ENCODE measurements at regions not wholly inside any gene's neighbourhood (a gene's known extent, or its start where the extent isn't known, plus 50 kb on each side); places are given as distances from the start of the nearest gene placed in this dataset.

- H3K4me3 ChIP-seq, result no peak overlapping the region
- peak overlapping the region in 2 of 4 donors; percentile 43 to 57 for H3K27ac ChIP-seq
- TF ChIP-seq POLR2AphosphoS5 (IDR thresholded peaks at IDR 0.05) (no peak), EP300 (IDR thresholded peaks at IDR 0.05) (no peak), CTCF (IDR thresholded peaks at IDR 0.05) (no peak), POLR2A (IDR thresholded peaks at IDR 0.05) (no peak)
- intact Hi-C loops (cut with DNase I), result loop anchor here (10.0 kb wide), 1 partner anchor 365 kb away; no protein-coding TSS in a partner anchor
- WGBS, 2 donors, result 90 to 93% methylated on average over 4 of the region's 4 CpGs
- H3K4me1 ChIP-seq, result peaks cover 0 to 20% (median 11%) of the 10 kb centered on the region in 4 donors
- DNase-seq, result no peak
- no peaks in the 10 kb centered on the region for H3K27me3 ChIP-seq
- no peaks in the 10 kb centered on the region for H3K36me3 ChIP-seq
- H3K9me3 ChIP-seq, result no peaks in the 10 kb centered on the region
These were observed 465.0 kb upstream of the KLF6 start for GRCh38 chr10:4249841-4250586.

GRCh38 chr10:4247379-4247778 lies 462.4 kb upstream of the KLF6 start:
- Histone ChIP-seq H3K27ac (peak overlapping the region; percentile 47 to 88 (median 68)), H3K9me3 (no peaks in the 10 kb centered on the region), H3K4me3 (no peak overlapping the region), H3K27me3 (no peaks in the 10 kb centered on the region), H3K36me3 (no peaks in the 10 kb centered on the region), H3K4me1 (peaks cover 0 to 46% (median 22%) of the 10 kb centered on the region in 4 donors)
- 91 to 97% methylated on average over 5 of the region's 5 CpGs for WGBS, 2 donors
- no peak for DNase-seq
- intact Hi-C loops (cut with DNase I), result loop anchor here (10.0 kb wide), 1 partner anchor 363 kb away; no protein-coding TSS in a partner anchor
- TF ChIP-seq POLR2AphosphoS5 (IDR thresholded peaks at IDR 0.05) (peak; percentile 63 to 84 (median 76)), POLR2A (IDR thresholded peaks at IDR 0.05) (no peak), EP300 (IDR thresholded peaks at IDR 0.05) (peak in 2 of 4 donors; percentile 49 to 55), CTCF (IDR thresholded peaks at IDR 0.05) (no peak)

GRCh38 chr10:4246881-4247358 lies 461.9 kb upstream of the KLF6 start:
- no peaks in the 10 kb centered on the region for H3K9me3 ChIP-seq
- H3K36me3 ChIP-seq, result no peaks in the 10 kb centered on the region
- WGBS, 2 donors, result 55 to 67% methylated on average over 4 of the region's 4 CpGs
- peaks cover 0 to 51% (median 25%) of the 10 kb centered on the region in 4 donors for H3K4me1 ChIP-seq
- DNase-seq, result no peak
- intact Hi-C loops (cut with DNase I), result loop anchor here (10.0 kb wide), 1 partner anchor 362 kb away; no protein-coding TSS in a partner anchor
- TF ChIP-seq POLR2A (IDR thresholded peaks at IDR 0.05) (no peak), POLR2AphosphoS5 (IDR thresholded peaks at IDR 0.05) (peak in 1 of 4 donors; percentile 33)
- H3K27ac ChIP-seq, result peak overlapping the region; percentile 47 to 88 (median 68)
- H3K27me3 ChIP-seq, result no peaks in the 10 kb centered on the region
- no peak overlapping the region for H3K4me3 ChIP-seq

GRCh38 chr10:4243651-4244050 lies 458.6 kb upstream of the KLF6 start:
- TF ChIP-seq EP300 (IDR thresholded peaks at IDR 0.05), result peak in 1 of 4 donors; percentile 77
- TF ChIP-seq POLR2A (IDR thresholded peaks at IDR 0.05), result no peak
- TF ChIP-seq POLR2AphosphoS5 (IDR thresholded peaks at IDR 0.05), result peak; percentile 35 to 87 (median 50)
- TF ChIP-seq CTCF (IDR thresholded peaks at IDR 0.05), result no peak
- H3K36me3 ChIP-seq, result no peaks in the 10 kb centered on the region
- H3K9me3 ChIP-seq, result no peaks in the 10 kb centered on the region
- 69 to 72% methylated on average over 1 of the region's 1 CpG for WGBS, 2 donors
- no peaks in the 10 kb centered on the region for H3K27me3 ChIP-seq
- peak; percentile 67 for DNase-seq
- intact Hi-C loops (cut with DNase I), result loop anchor here (5.0 to 10.0 kb wide), 3 partner anchors 359 to 461 kb away; no protein-coding TSS in a partner anchor
- H3K4me1 ChIP-seq, result peaks cover 0 to 65% (median 39%) of the 10 kb centered on the region in 4 donors
- H3K4me3 ChIP-seq, result peak overlapping the region in 3 of 4 donors; percentile 31 to 47 (median 34)
- H3K27ac ChIP-seq, result peak overlapping the region; percentile 82 to 88 (median 87)

- 81 to 87% methylated on average over 6 of the region's 6 CpGs for WGBS, 2 donors
- TF ChIP-seq CTCF (IDR thresholded peaks at IDR 0.05) (no peak), POLR2AphosphoS5 (IDR thresholded peaks at IDR 0.05) (no peak), EP300 (IDR thresholded peaks at IDR 0.05) (no peak), POLR2A (IDR thresholded peaks at IDR 0.05) (no peak)
- Histone ChIP-seq H3K36me3 (no peaks in the 10 kb centered on the region), H3K27ac (peak overlapping the region; percentile 82 to 88 (median 87)), H3K4me3 (peak overlapping the region in 3 of 4 donors; percentile 31 to 47 (median 34)), H3K9me3 (no peaks in the 10 kb centered on the region), H3K4me1 (peaks cover 0 to 65% (median 39%) of the 10 kb centered on the region in 4 donors), H3K27me3 (no peaks in the 10 kb centered on the region)
- intact Hi-C loops (cut with DNase I), result loop anchor here (5.0 to 10.0 kb wide), 3 partner anchors 358 to 461 kb away; no protein-coding TSS in a partner anchor
- no peak for DNase-seq
These were observed 458.2 kb upstream of the KLF6 start for GRCh38 chr10:4243169-4243568.

Data from sigmoid colon (tissue), 6 donors.